K562 (cell line): ENCODE measurements at regions not wholly inside any gene's neighbourhood (a gene's known extent, or its start where the extent isn't known, plus 50 kb on each side); places are given as distances from the start of the nearest gene placed in this dataset.

Experiments
- ATAC-seq: fragments of 200-7000 bp; cut with Tn5 transposase; 3 replicates; pipeline ENCODE4 v1.9.1; 2020; ENCODE audit warnings: moderate library complexity
- BruUV-seq: library from RNA; stranded (reverse); fragments of 400-500 nt; replicated peaks from 2 replicates; lab custom pipeline; 2021; lab: Mats Ljungman, UMichigan
- CTCF ChIA-PET: fragments of 300-600 bp; formaldehyde crosslinking; extraction: SDS; loops from one replicate; lab custom pipeline; 2021; ENCODE audit warnings: low intra/inter-chr PET ratio; lab: Yijun Ruan, JAX
- POLR2A ChIA-PET: fragments of 300-600, 350-650 bp; sonication (Branson Sonifier 250); formaldehyde crosslinking; extraction: SDS; loops from one replicate; lab custom pipeline; 2021; ENCODE audit warnings: antibody characterized with exemption, inconsistent platforms; lab: Yijun Ruan, JAX
- DNase-seq, 4 experiments: peaks; one replicate each; pipeline versions ENCODE4 v3.0.0 to v3.0.0-alpha.2; 2011 to 2018; ENCODE audit warnings: low spot score in 3 of 4, mixed read lengths in 3 of 4; ENCODE audit errors: extremely low read depth in 1 of 4
- FAIRE-seq: peaks from 2 replicates; lab custom pipeline; 2011; peaks lifted over from hg19 to GRCh38; lab: Jason Lieb, UNC
- H2AFZ ChIP-seq: 2 replicates; pipeline ENCODE4 v1.6.0; 2011; ENCODE audit warnings: low read depth, low read length, control low read depth, inconsistent platforms
- H3K27ac ChIP-seq: fragments of 200-600 bp; 3 replicates; pipeline ENCODE4 v1.8.0; 2011; ENCODE audit warnings: low read depth, mild to moderate bottlenecking, control low read depth, inconsistent platforms, low read length, moderate library complexity, mixed read lengths; ENCODE audit errors: extremely low read depth
- H3K27me3 ChIP-seq, 2 experiments: fragments of 300-600 bp in 1 of 2; 2 replicates in 1 of 2; 3 replicates in 1 of 2; pipeline versions ENCODE4 v1.6.0 to v1.8.0; 2011; ENCODE audit warnings: inconsistent platforms in 2 of 2, low read length in 2 of 2, mild to moderate bottlenecking in 1 of 2, mixed read lengths in 1 of 2, moderate library complexity in 1 of 2; ENCODE audit not compliant: control insufficient read depth in 2 of 2, insufficient read depth in 2 of 2
- H3K36me3 ChIP-seq: fragments of 300-600 bp; 3 replicates; pipeline ENCODE4 v1.8.0; 2011; ENCODE audit warnings: mild to moderate bottlenecking, low read length, inconsistent platforms; ENCODE audit not compliant: control insufficient read depth, insufficient read depth
- H3K4me1 ChIP-seq, 2 experiments: fragments of 200-600 bp in 1 of 2; replicated peaks in 1 of 2; 2 replicates in 1 of 2; 3 replicates in 1 of 2; pipeline versions ENCODE4 v1.5.1 to v1.8.0; 2011; ENCODE audit warnings: inconsistent platforms in 2 of 2, low read length in 2 of 2, mild to moderate bottlenecking in 1 of 2, mixed read lengths in 1 of 2, moderate library complexity in 1 of 2; ENCODE audit not compliant: control insufficient read depth in 2 of 2, insufficient read depth in 2 of 2
- H3K4me2 ChIP-seq: 2 replicates; pipeline ENCODE4 v1.6.1; 2011; ENCODE audit warnings: low read length, control low read depth, inconsistent platforms, mixed read lengths; ENCODE audit not compliant: insufficient read depth
- H3K4me3 ChIP-seq: fragments of 200-600 bp; sonication (generic), shearing (Covaris generic); 2 replicates; pipeline ENCODE4 v1.5.1; 2016; ENCODE audit warnings: control low read depth, inconsistent platforms
- H3K79me2 ChIP-seq: fragments of 200-600 bp; 3 replicates; pipeline ENCODE4 v1.8.0; 2011; ENCODE audit warnings: low read length, inconsistent platforms; ENCODE audit not compliant: control insufficient read depth, insufficient read depth
- H3K9ac ChIP-seq, 2 experiments: 2 replicates each; pipeline versions ENCODE4 v1.6.0 to v1.6.1; 2011; ENCODE audit warnings: low read depth in 2 of 2, low read length in 2 of 2, control low read depth in 1 of 2, inconsistent platforms in 1 of 2, mild to moderate bottlenecking in 1 of 2, mixed read lengths in 1 of 2; ENCODE audit not compliant: insufficient read depth in 1 of 2
- H3K9me1 ChIP-seq: one replicate; pipeline ENCODE4 v1.6.0; 2011; ENCODE audit warnings: inconsistent platforms, mild to moderate bottlenecking, low read length, moderate library complexity; ENCODE audit not compliant: control insufficient read depth, insufficient read depth
- H3K9me3 ChIP-seq: replicated peaks from 2 replicates; pipeline ENCODE4 v1.5.1; 2011; ENCODE audit warnings: low read depth, low read length, inconsistent platforms; ENCODE audit not compliant: control insufficient read depth, insufficient read depth
- H4K20me1 ChIP-seq: replicated peaks from 2 replicates; pipeline ENCODE4 v1.6.1; 2011; ENCODE audit warnings: low read length, inconsistent platforms, mixed read lengths; ENCODE audit not compliant: control insufficient read depth, insufficient read depth
- ARID1B ChIP-seq: fragments of 450-650 bp; IDR thresholded peaks from 2 replicates; pipeline ENCODE4 v1.6.1; 2016; ENCODE audit warnings: antibody characterized with exemption, mild to moderate bottlenecking, inconsistent platforms
- EP300 ChIP-seq: IDR thresholded peaks from 2 replicates; pipeline ENCODE4 v1.6.1; 2012; ENCODE audit warnings: low read length, improper control_type of control experiment
- GABPB2 ChIP-seq: fragments of 250-450 bp; sonication (Bioruptor Pico); conservative IDR thresholded peaks from 2 replicates; pipeline ENCODE4 v1.5.1; 2021; ENCODE audit warnings: mild to moderate bottlenecking
- MBD2 ChIP-seq: sonication (generic); IDR thresholded peaks from 2 replicates; pipeline ENCODE4 v1.6.1; 2016; ENCODE audit warnings: low read depth, borderline replicate concordance
- NFRKB ChIP-seq: fragments of 450-650 bp; IDR thresholded peaks from 2 replicates; pipeline ENCODE4 v1.6.1; 2016; ENCODE audit warnings: low read depth
- NRF1 ChIP-seq, 2 experiments: fragments of 450-650 bp; IDR thresholded peaks in 1 of 2; conservative IDR thresholded peaks in 1 of 2; 2 replicates each; pipeline ENCODE4 v1.6.1; 2014; ENCODE audit warnings: mild to moderate bottlenecking in 2 of 2
- PCBP1 ChIP-seq: fragments of 200-400 bp; formaldehyde crosslinking; IDR thresholded peaks from 2 replicates; pipeline ENCODE4 v1.6.1; 2018; ENCODE audit warnings: mild to moderate bottlenecking, low read depth, low read length; ENCODE audit not compliant: poor library complexity, severe bottlenecking
- POU5F1 ChIP-seq: fragments of 150-350 bp; IDR thresholded peaks from 2 replicates; pipeline ENCODE4 v1.6.1; 2014; ENCODE audit warnings: borderline replicate concordance, low read length, low read depth, mild to moderate bottlenecking; ENCODE audit not compliant: partially characterized antibody
- SFPQ ChIP-seq: fragments of 200-400 bp; formaldehyde crosslinking; IDR thresholded peaks from 2 replicates; pipeline ENCODE4 v1.6.1; 2017; ENCODE audit warnings: mild to moderate bottlenecking, low read depth, low read length, moderate library complexity
- SIN3B ChIP-seq: fragments of 450-650 bp; IDR thresholded peaks from 2 replicates; pipeline ENCODE4 v1.6.1; 2017; ENCODE audit warnings: low read depth, mild to moderate bottlenecking, moderate library complexity
- SMAD1 ChIP-seq: fragments of 150-350 bp; IDR thresholded peaks from 2 replicates; pipeline ENCODE4 v1.6.1; 2014; ENCODE audit warnings: low read length, low read depth; ENCODE audit not compliant: partially characterized antibody
- SMARCA5 ChIP-seq: fragments of 450-650 bp; IDR thresholded peaks from 2 replicates; pipeline ENCODE4 v1.6.1; 2016
- ZC3H4 ChIP-seq: sonication (generic); formaldehyde crosslinking; IDR thresholded peaks from 2 replicates; pipeline ENCODE4 v1.9.0; 2021; ENCODE audit warnings: missing genetic modification reagents, borderline replicate concordance
- ZNF146 ChIP-seq: IDR thresholded peaks from one replicate; pipeline ENCODE4 v1.6.1; 2018; ENCODE audit warnings: missing compliant biosample characterization; ENCODE audit not compliant: unreplicated experiment
- ZNF766 ChIP-seq: fragments of 200-800 bp; sonication (Bioruptor generic); conservative IDR thresholded peaks from 2 replicates; pipeline ENCODE4 v1.6.1; 2016; ENCODE audit warnings: missing genetic modification characterization, missing compliant biosample characterization
- WGBS: fragments of 100-300 bp; shearing (Covaris generic); methylation state at CpG from one replicate; pipeline ENCODE4 v1.1.6; 2016; ENCODE audit warnings: low coverage, mixed read lengths; ENCODE audit not compliant: insufficient coverage; ENCODE audit errors: missing lambda C conversion rate; 5-methylcytosine and 5-hydroxymethylcytosine counted together
- in situ Hi-C: fragments of 300-500 bp; cut with MboI; formaldehyde crosslinking; loops from 4 replicates; pipeline ENCODE4 v1.15.0; 2018; ENCODE audit warnings: inconsistent platforms, mixed read lengths
- intact Hi-C: fragments of 100-400 bp; cut with micrococcal nuclease; formaldehyde crosslinking; loops from 2 replicates; pipeline ENCODE4 v1.14.2; 2022

- no peak for TF ChIP-seq SIN3B
- TF ChIP-seq ZNF146 (CRISPR knock-in tag): no peak
- no peak for TF ChIP-seq SMARCA5
- TF ChIP-seq MBD2: no peak
- no peak for TF ChIP-seq GABPB2
- TF ChIP-seq PCBP1: no peak
- no peak for TF ChIP-seq ZC3H4 (CRISPR knock-in tag)
- TF ChIP-seq NFRKB: no peak
- TF ChIP-seq ZNF766 (CRISPR knock-in tag): no peak
These were observed 383.8 kb upstream of the ZMIZ1 start (continued) for GRCh38 chr10:78684947-78685346.

GRCh38 chr10:78685466-78686103, 383.2 kb upstream of the ZMIZ1 start:
- H3K27me3 ChIP-seq: peaks cover 0 to 21% of the 10 kb centered on the region in 2 experiments; a peak in 3 of 5 replicates
- WGBS: 3% methylated on average over 7 of the region's 7 CpGs
- intact Hi-C loops (no loop called here), in situ Hi-C loops (no loop called here)
- H2AFZ ChIP-seq: no peak overlapping the region
- no TSS peak for BruUV-seq
- no peaks in the 10 kb centered on the region; the same call in 1 of the 2 replicates for H4K20me1 ChIP-seq
- ChIA-PET CTCF (no interaction called here), POLR2A (interaction anchor here (1.1 to 1.6 kb wide), 2 partner anchors 12 to 17 kb away, joined by 5 to 6 read pairs; no protein-coding TSS in a partner anchor)
- H3K36me3 ChIP-seq: no peaks in the 10 kb centered on the region
- H3K4me1 ChIP-seq: no peaks in the 10 kb centered on the region
- DNase-seq: no peak
- no peak overlapping the region for H3K4me2 ChIP-seq
- H3K9me1 ChIP-seq: no peaks in the 10 kb centered on the region
- H3K9ac ChIP-seq: no peak overlapping the region
- no peak for FAIRE-seq
- no peaks in the 10 kb centered on the region for H3K9me3 ChIP-seq
- H3K27ac ChIP-seq: no peak overlapping the region
- no peak overlapping the region for H3K4me3 ChIP-seq
- no peak for ATAC-seq
- no peak for TF ChIP-seq ARID1B
- TF ChIP-seq SMAD1: no peak
- no peak for TF ChIP-seq EP300
- TF ChIP-seq POU5F1: no peak
- TF ChIP-seq NRF1 (conservative IDR thresholded peaks at IDR 0.05 in 1 of 2, IDR thresholded peaks at IDR 0.05 in 1 of 2): no peak
- no peak for TF ChIP-seq SFPQ
- no peaks in the 10 kb centered on the region for H3K79me2 ChIP-seq
